RPMI7951 (cell line): ENCODE measurements at regions not wholly inside any gene's neighbourhood (a gene's known extent, or its start where the extent isn't known, plus 50 kb on each side); places are given as distances from the start of the nearest gene placed in this dataset.
"Not testable (repeated sequence)": the region's sequence is repeated elsewhere in the genome, so short reads cannot be mapped to it uniquely, and the experiment has no call there.

ENCODE experiments used
- DNase-seq: peaks from one replicate; pipeline ENCODE4 v3.0.0-alpha.2; 2012; ENCODE audit warnings: low read depth

DNA sequence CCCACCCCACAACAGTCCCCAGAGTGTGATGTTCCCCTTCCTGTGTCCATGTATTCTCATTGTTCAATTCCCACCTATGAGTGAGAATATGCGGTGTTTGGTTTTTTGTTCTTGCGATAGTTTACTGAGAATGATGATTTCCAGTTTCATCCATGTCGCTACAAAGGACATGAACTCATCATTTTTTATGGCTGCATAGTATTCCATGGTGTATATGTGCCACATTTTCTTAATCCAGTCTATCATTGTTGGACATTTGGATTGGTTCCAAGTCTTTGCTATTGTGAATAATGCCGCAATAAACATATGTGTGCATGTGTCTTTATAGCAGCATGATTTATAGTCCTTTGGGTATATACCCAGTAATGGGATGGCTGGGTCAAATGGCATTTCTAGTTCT is 156.9 kb downstream of the RHOU start:
- DNase-seq = not testable (repeated sequence)

DNA sequence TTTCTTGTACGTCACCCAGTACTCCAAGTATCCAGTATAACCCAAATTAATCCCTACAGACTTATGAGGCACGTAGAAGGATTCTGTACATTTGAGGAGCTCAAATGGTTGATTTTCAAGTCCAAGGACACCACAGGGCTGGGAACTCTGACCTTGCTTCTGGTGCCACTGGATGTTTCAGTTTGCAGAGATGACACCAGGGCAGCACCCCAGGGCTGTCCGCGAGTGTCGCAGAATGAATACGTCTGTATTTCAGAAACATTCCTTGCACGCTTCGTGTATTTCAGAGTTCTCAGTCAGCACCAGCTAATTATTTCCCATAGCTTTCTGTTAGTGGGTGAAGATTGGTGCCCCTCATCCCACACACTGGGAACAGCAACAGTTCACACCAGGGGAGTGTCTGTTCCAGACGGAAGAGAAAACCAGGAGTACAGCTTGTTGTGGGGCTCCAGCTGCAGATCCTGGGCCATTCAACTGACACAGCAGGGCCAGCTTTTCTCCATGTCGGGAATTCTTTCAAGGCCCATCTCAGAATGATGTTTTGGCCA is 159.2 kb downstream of the RHOU start:
- no peak for DNase-seq

DNA sequence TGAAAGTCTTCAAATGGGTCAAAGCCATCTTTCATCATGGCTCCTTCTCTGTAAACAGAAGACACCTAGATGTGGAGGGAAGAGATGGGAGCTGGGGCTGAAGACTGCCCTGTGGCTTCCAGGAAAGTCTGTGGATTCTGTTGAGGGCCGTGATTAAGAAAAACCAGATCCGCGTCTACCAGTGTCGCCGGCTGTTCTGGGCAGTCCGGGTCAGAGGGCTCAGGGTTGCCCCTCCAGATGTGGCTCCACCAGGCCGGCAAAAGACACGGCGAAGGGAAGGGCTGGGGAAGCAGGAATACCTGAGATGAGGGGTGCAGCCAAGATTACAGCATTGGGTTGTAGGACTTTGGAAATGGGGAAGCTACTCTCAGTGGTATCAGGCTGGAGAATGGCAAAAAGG is 162.6 kb downstream of the RHOU start:
- DNase-seq = no peak

DNA sequence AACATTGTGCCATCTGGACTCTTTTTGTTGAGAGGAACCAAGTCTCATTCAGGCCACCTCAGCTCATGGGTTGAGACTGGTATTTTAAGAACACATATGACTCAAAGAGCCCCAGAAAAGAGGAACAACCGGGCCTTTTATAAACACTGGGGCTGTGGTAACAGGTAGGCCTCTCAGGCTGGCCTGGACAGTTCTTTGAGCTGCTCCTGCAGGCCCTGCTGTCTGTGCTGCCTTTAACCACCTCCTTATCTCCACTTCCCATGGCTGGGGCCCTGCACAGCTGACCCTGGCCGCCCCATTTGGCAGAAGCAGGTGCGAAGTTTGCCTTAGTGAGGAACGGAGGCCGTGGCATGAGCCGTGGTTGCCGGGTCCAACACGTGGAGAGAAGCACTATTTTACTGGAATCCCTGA is 163.3 kb downstream of the RHOU start:
- no peak for DNase-seq

DNA sequence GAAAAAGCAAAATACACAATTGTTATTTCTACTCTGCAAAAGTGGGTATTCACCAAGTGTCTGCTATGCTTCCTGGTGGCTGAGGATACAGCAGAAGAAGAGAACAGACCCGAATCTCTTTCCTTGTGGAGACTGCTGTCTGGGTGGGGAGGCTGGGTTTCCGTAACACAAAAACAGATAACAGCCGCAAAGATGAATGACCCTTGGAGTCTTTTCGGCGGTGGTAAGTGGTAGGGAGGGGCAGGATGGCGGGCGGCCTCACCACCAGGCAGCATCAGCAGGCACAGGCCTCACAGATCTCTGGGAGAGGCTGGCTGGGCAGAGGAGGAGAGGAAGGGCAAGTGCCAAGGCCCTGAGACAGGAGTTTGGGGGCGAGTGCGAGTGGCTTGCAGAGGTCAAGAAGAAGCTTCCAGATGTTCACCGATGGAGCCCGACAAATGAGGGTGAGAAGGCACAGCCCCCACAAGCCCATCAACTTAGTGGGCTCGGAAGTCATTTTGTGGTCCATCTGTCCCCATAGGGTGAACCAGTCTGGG is 164.2 kb downstream of the RHOU start:
- no peak for DNase-seq

DNA sequence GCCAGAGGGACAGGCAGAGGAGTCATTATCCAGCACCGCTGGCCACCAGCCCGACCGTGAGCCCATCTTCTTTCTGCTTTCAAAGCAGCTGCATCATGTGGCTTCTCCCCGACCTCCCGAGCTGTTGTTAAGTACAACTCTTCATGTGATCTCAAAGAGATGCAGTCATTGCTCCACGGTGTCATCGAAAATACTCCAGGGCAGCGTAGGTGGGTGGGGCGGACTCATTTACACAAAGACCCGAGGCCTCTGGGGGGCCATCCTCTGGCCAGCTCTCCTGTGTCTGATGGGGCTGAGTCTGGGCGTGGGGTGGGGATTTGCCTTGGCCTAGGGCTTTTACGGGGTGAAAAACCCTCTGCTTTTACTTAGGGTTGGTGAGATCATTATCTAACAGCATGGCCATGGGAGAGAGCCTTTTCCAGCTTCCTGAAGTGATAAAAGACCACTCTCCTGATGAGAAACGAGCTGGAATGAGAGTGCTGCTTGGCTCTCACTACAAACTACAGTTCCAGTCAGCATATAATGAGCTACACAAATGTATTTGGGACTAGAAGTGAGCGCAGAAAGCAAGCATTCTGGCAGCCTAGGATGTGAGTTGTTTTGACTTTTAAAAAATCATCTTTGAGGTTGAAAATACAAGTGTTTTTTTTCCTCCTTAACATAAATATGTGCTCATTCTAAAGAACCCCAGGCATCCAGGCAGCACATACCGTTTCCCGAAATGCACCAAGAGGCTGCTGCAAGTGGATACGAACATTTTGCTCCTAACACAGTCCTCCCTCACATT is 165.0 kb downstream of the RHOU start:
- DNase-seq = no peak

DNA sequence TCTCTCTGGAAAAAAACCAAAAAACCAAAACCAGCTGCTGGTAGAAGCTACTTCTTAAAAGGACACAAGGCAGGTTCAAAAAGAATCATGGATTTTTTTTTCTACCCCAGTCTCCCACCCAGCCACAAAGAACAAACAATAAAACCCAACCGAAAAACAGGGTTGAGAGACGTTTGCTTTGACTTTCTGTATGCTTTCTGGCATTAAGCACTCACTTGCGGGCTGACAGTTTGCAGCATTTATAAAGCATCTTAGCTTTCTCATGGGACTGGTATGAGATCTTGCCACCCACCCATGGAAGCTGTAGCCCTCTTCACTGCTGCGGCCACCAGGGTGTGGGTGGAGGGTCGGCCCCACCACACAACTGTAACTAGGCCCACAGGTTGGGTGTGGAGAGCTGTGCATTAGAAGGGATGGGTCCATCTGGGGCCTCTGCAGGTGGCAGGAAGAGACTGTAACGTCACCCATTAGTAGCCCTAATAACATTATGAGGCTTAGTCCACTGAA is 165.7 kb downstream of the RHOU start:
- no peak for DNase-seq

DNA sequence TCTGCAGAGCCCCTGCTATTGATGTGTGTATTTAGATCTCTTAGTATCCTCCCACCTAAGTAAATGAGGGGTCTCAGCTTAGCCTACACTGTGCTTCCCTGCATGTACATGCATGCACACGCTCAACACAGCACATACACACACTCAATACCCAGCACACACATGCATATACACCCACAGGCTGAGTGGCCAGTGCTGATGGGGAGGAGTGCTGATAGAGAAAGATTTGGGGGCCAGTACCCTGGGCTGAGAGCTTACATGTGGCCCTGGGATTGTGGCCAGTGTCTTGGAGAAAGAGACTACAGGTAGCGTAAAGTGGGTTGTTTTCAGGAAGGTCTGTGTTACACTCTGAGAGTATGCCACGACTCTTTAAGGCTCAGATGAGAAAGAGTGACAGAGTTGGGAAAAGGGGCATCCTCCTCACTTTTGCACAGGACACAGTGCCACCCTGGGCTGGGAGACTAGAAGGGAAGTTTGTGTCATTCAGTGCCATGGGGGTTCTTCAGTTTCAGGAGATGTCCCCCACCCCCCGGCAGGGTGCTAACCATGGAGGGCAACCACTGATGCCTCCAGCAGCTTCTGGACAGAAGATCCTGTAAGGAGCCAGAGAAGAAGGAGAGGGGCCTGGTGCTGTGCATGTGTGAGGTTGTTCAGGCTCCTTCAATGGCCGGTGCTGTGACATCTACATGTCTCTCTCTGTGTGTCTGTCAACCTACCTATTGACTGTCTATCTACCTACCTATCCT is 166.8 kb downstream of the RHOU start:
- no peak for DNase-seq

DNA sequence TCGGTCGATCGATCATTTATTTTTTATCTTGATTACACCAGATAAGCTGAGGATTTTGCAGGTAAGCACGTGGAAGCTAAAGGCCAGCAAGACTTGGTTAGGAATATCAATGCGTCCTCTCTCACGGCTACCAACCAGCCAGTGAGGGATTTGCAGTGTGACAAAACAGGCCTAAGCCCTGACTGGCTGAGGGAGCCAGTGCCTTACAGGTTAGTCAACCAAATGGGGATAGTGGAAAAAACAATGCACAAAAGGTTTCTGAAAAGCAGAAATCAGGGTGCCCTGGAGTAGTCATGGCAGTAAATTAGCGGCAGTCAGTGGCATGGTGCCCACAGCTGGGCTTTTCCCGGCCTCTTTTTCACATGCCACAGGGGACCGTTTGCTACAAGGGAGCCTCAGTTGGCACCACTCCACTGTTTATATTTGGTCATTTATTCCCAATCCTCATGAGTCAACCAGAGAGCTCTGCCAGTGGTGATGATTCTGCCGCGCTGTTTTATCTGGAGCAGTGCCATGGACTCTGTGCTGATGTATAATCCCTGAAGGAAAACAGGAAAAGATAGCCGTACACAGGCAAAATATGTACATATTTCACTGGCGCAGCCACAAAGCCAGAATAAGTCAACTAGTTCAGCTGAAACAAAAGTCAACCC is 167.6 kb downstream of the RHOU start:
- DNase-seq = peak; percentile 91

DNA sequence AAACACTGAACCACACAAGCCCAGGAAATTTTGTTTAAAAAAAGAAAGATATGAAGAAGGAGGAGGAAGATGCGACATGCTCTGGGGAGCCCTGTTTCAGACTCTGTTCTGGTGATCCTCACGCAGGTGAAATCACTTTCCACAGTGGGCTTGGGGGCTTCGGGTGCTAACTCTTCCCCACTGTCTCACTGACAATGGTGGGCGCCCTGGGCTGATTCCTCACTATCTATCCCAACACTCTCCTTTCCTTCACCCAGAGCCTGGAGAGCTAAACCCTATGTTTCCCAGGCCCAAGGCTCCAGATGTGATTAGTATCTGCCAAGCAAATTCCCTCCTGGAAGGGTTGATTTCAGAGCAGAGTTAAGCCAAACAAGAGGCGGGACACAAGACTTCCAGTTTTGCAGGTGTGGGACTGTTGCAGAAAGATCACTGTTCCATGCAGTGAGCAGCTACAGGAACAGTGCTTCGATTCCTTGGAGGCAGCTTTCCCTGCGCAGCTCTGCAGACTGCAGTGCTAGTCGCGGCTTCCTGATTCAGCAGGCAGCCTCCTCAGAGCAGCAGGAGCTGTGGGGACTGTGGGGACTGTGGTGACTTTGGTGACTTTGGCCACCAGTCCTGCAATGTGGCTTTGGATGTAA is 168.3 kb downstream of the RHOU start:
- no peak for DNase-seq

DNA sequence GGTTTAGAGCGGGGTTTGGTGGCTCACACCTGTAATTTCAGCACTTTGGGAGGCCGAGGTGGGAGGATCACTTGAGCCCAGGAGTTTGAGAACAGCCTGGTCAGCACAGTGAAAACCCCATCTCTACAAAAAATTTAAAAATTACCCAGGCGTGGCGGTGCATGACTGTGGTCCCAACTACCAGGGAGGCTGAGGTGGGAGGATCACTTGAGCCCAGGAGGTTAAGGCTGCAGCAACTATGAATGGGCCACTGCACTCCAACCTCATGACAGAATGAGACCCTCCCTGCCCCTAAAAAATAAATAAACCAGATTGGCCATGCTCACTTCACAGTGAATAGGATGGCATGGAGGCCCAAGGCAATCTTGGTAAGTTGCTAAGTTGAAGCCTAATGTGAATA is 168.9 kb downstream of the RHOU start:
- DNase-seq = no peak

DNA sequence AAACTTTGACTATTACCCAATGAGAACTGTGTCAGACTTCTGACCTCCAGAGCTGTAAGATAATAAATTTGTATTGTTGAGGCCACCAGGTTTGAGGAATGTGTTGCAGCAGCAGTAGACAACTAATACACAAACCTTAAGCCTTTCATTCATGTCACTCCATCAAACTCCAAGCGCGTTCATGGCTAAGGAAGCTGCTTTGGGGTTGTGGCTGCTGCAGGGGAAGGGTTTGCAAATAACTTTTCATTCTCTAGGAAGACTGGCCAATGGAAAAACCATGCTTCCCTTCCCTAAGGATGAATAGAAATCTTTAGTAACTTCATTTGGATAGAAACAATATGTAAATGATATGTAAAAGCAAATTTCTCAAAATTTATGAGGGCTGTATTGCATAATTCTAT is 170.4 kb downstream of the RHOU start:
- no peak for DNase-seq

DNA sequence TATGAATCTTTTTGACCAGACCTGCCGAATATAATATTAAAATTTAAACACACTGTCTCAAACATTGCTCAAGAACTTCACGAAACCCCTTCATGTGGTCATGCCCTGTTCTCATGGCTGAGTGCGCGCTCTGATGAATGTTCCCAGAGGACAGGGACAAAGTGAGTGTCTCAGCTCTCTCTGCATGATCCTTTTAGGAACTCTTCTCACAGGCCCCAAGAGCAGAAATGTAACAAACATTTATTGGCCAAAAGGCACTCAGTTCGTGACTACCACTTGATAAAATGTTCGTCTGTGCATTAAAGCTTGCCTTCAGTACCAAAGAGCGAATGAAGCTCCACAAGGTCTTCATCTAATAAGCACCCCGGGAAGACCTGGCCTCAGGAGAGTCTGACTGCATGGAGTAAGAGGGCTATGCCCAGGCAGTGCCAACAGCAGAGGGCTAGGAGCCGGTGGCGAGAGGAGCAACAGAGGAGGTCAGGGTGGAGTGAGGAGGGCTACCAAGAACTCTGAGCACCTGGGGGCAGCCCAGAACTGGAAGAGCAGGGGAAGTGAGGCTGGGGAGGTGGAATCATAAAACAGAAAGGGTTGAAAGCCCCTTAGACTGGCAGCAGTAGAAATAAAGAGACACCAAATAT is 171.1 kb downstream of the RHOU start:
- DNase-seq = no peak

DNA sequence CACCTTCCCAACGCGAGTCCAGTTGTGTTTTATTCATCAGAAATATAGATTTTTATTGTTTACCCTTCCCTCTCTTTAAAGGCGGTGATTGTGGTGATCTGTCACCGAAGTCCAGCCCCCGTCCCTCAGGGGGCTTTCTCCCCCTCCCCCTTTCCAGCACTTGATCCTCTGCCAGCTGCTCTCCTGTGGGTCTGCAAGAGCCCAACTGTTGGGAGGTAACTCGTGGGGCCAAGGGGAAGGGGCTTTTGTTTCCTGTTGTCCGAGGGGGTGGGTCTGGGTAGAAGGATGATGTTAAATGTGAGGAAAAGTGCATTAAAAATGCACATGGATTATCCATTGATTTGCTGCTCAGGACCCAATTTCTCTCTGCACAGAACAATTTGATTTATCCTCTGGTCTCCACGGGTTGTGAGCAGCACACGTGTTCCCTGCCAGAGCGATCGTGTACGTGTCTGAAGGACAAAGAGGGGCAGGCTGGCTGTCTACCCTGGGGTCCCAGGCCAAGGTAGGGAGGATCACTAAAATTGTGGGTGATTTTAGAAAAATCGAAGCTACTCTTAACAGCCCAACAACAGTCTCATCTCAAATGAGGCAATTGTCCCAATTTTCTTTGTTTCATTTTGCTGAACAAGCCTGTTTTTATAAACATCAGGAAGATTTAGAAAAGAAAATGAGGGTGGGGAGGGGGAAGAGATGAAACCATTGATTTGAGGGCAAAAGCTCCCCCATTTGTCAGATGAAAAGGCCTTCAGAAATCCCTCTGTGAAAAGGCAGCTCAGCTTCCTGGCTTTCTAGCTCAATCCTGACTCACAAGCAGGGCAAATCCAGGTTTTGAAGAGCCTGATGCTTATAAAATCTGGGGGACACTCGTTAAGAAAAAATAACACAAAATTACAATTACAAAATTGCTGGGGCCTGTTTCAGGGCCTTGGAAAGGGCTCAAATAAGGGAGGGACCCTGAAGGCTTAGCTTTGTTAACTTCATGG is 176.2 kb downstream of the RHOU start:
- DNase-seq = no peak

DNA sequence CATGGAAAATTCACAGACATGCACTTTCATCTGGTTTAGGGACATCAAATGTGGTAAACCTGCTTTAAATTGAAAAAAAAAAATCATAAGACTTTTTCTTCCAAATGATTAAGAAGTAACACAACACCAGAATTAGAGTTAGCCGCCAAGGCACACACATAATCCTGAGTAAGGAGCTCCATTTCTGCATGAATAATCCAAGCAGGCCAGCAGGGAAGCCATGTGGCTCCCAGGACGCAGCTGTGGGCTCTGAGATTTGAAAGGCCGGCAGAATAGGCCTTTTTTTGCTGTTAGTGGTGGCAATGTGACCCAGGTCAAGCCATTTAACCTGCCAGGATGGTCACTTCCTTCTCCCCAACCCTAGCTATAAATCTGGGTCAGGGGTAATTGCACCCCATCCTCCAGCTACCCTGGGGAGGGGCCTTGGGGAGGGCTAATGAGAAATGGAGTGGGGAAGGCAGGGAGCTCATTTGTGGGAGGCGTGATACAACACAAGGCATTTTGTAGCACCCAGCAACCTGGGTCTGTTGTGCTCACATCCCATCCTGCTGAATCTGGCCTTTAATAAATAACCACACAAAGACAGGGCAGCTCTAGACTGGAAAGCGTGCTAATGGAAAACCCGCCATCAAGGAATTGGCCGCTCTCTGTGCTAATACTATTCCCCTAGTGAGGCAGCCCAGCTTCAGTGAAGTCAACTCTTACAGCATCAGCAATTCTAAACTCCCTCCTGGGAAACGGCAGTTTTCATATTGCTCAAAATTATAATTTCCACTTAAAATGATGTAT is 178.5 kb downstream of the RHOU start:
- DNase-seq = no peak

DNA sequence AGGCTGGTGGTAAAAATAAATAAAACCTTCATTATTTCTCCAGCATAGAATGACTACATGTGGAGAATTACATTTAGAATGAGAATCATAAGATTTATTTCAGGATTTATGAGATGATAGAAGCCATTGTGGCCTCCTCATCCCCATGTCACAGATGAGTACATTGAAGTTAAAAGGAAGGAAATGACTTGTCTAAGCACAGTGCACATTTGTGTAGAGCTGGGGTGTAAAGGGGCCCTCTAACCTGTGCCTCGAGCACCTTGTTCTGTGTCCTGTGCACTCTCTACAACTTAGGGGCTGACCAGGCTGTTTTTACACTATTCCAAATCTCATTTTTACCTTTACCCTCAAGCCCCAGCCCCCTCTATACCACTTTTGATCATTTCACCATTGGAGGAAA is 179.4 kb downstream of the RHOU start:
- DNase-seq = no peak

DNA sequence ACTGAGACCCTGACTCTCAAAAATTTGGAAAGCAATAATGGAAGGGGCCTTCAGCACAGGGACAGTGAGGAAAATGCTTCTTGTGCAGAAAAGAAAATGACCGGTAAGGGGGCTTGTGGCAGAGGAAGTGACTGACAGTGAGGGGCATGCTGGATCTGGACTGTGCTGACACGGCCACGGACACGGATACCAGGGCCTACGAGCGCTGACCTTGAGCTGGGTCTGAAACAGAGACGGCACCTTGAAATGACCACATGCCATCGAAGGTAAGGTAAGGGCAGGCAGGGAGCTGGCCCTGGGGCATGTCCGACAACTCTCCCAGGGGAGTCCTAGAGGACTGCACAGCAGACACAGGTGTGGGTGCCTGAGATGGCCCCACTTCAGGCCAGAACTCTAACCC is 182.1 kb downstream of the RHOU start:
- no peak for DNase-seq

DNA sequence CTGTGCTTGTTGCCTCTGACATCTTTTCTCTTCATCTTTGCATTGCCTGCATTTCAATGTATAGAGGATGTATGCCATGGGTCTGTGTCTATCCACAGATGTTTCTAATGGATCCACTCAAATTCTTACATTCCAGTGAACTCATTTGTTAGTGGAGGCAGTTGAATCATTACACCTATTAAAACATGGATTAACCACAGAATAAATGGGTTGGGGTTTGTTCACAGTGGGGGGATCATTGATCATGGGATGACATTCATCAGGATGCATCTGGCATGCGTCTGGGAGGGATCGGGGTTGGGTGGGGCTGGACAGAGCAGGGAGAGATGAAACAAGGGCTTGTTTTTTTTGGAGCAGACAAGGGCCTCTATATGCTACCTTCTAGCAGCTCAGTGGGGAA is 182.5 kb downstream of the RHOU start:
- DNase-seq = no peak

DNA sequence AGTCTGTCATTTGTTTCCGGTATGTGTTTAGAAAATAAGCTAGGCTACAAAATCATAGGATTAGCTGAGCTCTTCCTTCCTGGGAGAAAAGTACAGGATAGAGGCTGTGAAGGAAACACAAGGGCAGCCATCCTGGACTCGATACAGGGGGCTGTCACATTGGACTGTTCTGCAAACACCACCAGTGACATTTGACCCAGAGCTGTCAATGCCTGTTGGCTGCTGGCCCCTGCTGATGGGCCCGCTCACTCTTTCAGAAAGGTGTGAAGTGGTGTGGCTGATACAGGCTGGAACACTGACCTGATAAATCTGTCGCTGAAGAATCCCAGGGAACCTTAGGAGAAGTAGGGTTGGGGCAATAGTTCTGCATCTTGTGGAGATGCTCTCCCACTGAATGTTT is 183.1 kb downstream of the RHOU start:
- DNase-seq = no peak
